ENCODE measurements at regions not wholly inside any gene's neighbourhood (a gene's known extent, or its start where the extent isn't known, plus 50 kb on each side); places are given as distances from the start of the nearest gene placed in this dataset.

DNA sequence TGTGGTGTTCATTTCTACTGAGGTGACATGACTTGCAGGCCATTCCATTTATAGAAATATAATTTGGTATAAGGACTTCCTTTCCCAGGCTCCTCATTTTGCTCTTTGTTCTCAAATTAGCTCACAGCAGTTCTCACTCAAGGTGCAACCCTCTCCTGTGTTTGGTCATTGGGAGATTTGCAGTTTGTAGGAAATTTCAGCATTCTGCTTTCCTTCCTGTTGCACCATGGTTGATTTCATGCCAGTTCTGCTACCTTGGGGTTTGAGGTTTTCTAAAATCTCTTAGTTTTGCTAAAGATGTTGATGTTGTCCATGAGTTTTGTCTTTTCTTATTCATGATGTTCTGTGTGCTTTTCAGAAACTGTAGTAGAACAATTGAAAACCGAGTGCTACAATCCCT lies 65.7 kb upstream of the PROK2 start:
- no peak for DNase-seq

- no peak for DNase-seq
These were observed 64.7 kb upstream of the PROK2 start for GRCh38 chr3:71849681-71850080.

- no peak for DNase-seq
These were observed 62.8 kb upstream of the PROK2 start for GRCh38 chr3:71847794-71848193.

DNA sequence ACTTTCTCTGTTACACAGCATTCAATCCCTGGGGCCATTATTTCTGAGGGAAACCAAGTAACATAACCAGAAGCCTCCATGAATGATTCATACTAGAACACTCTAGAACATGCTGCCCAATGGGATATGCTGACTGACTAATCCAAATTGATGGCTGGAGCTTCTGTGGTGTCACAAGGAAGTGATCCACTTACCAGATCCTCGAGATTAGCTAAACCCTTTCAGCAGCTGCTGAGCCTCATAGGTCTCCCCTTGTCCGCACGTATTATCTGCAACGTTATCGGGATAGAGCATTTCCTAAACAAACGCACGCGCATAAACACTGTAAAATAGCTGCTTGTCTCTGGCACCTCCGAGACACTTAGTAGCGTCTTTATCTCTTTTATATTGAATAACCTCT lies 61.2 kb upstream of the PROK2 start:
- no peak for DNase-seq

GRCh38 chr3:71843071-71843470 lies 58.1 kb upstream of the PROK2 start:
- DNase-seq, result no peak

GRCh38 chr3:71838406-71838805 lies 53.5 kb upstream of the PROK2 start:
- no peak for DNase-seq

All from NCI-H2107 (cell line).